CD4-positive, alpha-beta T cell treated with Interleukin-4 for 4 hours (primary cell): ENCODE measurements at regions not wholly inside any gene's neighbourhood (a gene's known extent, or its start where the extent isn't known, plus 50 kb on each side); places are given as distances from the start of the nearest gene placed in this dataset.
A peak's percentile ranks its signal among the peaks of the same experiment; 100 is the strongest.

Experiments used
- DNase-seq: peaks from one replicate; pipeline ENCODE4 v3.0.0-alpha.2; 2020

DNA sequence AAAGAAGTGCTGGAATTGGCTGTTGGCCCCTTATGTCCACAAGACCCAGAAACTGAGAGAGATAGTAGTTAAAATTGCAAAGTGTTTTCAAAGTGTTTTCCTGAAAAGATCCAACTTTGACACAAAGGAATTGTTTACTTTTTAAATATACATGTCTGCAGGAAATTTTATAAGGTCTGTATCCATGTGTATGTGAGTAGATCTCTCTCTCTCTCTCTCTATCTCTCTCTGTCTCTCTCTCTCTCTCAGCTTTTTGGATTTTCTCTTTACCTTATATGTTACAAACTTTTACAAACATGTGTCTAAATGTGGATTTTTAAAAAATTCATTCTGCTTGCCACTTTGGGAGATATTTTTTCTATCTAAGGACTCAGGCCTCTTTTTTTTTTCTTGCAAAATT is 358.6 kb downstream of the SIPA1L2 start:
- no peak for DNase-seq

DNA sequence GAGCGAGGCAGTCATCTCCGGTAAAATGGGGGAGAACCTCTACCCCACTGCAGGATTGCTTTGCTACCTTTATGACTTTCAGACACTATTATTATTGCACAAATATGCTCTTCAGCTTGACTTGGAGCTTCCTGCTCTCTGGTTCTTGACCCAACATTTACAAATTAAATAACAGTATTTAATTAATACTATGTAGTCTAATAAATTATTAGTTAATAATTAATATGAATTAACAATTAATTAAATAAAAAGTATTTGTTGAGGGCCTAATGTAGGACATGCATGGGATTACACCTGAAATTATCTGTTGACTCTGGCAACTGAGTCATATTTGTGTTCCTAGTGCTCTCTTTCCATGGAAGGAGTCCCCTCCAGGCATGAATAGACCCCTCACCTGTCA is 359.9 kb downstream of the SIPA1L2 start:
- no peak for DNase-seq

DNA sequence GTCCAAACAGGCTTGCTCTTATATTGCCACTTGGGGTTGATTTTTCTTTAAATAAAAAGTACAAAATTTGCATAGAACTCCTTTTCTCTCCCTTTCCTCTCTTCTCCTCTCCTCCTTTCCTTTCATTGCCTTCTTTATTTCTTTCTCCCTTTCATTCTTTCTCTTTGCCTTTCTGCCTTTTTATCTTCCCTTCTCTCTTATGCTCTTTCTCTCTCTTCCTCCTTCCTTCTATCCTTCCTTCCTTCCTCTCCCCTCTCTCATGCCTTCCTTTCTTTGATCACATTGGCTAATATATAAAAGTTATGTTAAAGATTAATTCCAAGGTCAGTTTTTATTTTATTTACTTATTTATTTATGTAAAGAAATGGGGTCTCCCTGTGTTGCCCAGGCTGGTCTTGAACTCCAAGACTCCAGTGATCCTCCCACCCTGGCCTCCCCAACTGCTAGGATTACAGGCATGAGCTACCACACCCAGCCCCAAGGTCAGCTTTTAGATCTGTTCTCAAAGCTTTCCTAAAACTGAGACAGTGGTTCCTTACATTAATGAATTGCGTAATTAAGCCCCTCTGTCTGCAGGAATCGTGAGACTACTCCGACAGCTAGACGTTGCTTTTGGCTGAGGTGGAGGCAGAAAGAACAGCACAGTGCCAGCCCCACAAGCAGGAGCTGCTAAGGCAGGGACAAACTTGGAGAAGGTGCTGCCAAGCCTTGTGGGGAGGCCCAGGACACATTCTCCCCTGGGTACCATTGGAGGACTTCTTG is 361.9 kb downstream of the SIPA1L2 start:
- DNase-seq, result no peak

DNA sequence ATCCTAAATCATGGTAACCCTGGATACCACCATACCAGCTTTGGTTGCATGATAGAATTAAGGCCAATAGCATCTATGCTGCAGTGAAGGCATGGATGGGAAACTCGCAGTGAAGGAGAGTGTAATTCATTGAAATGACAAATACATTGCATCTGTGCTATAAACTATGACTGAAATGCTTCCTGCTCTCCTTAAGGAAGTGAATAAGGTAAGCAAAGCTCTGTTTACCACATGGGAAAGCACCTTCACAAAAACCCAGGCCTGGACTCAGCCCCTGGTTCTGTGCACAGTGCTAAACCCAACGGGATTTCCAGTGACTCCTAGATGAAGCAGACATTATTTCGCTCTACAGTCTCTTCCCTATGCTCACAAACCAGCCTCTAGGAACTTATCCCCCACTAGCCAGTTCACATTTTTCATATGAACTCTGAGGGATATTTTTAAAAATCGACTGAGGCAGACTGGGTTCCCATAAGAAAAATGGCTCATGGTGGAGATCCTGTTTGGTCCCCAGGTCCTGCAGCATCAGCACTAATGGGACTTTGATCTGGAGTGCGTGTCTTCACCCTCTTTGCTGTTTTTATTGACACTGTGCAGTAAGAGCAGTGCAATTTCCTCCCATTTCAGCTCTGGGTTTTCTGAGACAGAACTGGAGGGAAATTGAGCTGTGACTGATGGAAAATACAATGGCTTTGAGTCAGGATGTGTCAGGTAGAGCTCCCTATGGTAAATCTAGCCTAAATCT is 362.7 kb downstream of the SIPA1L2 start:
- DNase-seq, result no peak

DNA sequence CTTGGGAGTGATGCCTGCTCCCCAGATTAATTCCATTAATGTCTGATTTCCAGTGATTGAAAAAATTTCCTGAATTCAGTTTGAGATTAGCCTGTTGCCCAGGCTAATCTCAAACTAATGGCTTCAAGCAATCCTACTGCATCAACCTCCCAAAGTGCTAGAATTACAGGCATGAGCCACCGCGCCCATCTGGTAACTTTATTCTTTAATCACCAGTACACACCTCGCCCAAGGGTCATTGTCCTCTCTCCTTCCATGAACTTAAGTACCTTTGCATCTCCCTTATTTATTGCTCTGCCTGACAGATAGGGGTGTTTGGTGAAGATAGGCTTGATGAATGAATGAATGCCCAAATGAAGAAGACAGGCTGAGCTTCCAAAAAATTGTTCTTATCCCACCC is 366.5 kb downstream of the SIPA1L2 start:
- no peak for DNase-seq

DNA sequence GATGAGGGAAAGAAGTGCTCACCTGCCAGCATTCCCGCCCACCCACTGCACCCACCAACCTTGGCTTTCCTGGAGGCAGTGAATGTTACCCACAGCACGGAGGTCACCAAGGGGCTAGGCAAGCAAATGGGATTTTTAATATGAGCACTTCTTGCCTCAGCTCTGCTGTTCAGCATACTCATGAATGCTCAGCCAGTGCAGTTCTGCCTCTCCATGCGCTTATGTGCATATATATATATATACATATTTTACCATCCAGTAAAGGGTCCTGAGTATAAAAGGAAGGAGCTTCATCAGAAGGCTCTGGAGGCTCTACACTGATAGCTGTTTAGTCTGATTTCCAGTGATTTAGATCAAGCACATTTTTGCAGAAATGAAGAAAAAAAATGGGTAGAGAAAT is 366.9 kb downstream of the SIPA1L2 start:
- no peak for DNase-seq

DNA sequence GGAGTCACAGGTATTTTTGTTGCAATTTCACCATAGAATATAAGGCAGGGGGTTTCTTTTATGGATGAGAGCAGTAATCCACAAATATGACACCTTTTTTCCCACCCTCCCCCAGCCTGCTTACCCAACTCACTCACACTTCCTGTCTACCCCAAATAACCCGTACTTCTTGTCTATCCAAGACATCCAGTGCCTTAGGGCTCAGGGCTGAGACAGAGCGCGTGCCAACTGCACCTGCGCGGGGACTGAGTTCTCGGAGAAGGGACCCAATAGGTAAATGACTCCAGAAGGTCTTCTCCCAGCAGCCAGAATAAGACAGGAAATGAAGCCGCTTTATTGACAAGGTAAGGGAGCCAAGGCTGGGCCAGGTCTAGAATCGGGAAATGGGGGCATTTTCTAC is 369.1 kb downstream of the SIPA1L2 start:
- DNase-seq, result no peak

DNA sequence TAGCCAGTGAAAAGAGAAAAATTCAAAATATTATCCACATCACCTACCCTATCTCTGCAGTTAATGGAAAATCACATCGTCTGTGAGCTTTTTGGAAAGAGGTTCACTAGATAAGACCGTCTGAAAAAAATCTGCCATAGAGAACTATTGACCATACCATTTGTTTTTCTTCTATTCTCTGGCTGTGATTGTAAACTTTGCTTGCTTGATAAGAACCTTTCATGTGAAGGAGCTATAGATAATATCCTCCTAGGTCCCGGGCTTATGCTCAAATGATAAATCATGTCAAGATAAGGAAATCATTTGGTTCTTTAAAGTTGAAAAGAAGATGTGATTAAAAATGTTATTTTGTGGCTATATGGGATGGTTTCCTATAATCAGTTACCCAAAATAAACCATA is 369.9 kb downstream of the SIPA1L2 start:
- DNase-seq, result no peak

DNA sequence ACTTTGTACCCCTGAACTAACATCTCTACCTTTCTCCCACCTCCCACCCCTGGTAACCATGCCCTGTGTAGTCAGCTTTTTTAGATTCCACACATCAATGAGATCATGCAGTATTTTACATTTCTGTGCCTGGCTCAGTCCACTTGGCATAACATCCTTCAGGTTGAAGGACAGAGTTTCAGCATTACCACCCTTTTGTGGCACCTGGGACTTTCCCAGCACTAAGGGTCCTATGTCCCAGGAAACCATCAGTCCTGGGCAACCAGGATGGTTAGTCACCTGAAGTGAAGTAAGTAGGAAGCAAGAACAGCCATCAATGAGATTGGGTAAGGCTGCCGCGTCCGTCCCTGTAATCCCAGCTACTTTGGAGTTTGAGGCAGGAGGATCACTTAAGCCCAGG is 370.6 kb downstream of the SIPA1L2 start:
- DNase-seq, result no peak

DNA sequence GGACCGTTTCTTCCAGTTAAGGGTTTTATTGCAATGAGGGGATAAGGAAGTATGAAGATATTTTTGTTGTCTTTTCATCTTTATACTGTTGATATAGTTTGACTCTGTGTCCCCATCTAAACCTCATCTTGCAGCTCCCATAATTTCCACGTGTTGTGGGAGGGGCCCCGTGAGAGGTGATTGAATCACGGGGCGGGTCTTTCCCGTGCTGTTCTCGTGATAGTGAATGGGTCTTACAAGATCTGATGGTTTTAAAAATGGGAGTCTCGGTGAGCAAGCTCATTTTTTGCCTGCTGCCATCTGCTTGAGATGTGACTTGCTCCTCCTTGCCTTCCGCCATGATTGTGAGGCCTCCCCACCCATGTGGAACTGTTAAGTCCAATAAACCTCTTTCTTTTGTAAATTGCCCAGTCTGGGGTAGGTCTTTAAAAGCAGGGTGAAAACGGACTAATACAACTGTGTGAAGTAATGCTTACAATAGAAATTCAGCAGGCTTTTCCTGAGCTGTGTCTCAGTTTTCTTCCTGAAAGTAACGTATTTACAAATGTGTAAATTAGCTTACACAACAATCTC is 377.3 kb downstream of the SIPA1L2 start:
- DNase-seq, result no peak

DNA sequence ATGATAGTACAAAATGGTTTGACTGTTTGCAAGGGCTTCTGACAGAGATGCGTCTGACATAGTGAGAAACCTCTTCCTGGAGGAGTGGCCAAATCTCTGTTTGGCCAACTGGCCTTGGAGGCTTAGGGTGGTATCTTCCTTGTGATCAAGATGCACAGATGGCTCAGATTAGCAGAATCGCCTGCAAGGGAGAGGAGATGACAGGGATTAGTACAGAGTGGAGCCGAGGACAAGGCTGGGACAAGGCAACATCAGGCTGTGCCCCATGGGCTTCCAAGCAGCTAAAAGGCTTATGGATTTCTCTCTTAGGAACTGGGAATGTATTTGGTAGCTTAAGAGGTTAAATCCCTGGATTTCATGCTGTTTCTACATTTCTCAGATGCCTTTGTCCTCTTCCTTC is 379.1 kb downstream of the SIPA1L2 start:
- no peak for DNase-seq

DNA sequence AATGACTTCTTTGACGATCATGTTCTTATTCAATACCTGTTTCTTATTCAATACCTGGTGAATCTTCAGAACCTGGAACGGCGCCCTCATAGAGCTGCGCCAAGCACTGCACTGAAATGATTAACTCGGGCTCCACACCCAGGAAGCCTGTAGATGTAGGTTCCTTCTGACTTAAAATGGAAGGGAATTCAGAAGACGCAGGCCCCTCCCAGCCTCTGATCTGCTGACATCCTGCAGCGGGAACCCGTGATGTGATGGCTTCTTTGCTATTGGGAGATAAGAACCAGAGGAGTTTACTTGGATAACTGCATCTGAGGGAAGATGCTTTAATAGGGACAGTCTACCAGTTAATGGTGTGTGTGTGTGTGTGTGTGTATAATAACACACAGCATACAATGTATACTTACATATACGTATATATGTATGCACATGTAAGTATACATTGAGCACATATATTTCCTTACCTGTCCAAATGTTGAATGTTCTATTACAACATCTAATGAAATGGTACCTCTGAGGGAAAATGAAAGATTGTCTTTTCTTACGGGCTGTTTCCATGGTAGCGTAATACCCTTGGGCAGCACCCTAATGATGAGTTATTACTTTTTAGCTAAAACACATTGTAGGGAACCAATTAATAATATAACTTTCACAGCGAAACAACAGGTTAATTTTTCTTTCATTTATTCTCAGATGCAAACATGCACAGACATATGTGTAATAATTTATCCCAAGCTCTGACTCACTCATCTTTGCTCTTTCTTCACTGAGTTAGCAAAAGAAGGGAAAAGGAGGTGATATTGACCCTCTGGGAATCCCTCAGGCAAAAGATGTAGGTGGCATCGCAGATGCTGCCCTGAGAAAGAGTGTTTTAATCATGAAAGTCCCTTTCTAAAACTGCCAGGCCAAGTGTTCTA is 379.8 kb downstream of the SIPA1L2 start:
- DNase-seq, result no peak

DNA sequence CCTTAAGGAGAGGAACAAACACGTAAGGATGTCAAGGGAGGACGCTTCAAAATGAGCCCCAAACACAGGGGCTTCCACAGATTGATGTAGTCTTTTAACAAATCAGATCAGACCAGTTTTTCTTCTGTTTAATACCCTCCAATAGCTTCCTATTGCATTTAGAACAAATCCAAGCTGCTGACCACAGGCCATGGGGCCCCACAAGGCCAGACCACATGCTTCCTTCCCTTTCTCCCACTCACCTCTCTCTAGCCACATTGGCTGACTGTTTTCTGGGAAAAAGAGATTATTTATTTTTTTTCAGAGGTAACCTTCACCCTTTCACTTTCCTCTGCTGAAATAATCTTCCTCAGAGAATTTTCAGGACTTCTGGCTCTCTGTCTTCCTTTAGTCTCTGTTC is 380.6 kb downstream of the SIPA1L2 start:
- no peak for DNase-seq

DNA sequence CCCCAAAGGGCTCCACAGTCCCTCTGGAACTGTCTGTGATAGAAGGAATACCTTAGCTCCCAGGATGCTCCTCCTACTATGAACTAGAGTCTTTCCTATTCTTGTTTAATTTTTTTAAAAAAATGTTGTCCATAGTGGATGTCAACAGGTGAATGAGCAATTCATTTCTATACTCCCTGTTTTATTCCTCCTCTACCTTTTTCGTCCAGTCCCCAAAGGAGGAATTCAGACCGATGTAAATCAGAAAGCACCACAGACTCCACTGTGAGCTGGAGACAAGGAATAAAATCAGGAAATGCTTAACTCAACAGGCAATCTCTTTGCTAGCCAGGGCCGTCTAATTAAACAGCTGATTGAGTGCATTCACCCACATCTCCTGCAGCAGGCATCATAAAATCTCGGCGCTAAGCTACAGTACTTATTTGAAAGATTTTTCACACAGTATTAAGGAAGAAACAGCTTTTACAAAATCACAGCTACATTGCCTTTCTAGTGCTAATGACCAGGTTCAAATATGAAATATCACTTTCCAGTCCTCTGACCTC is 381.6 kb downstream of the SIPA1L2 start:
- DNase-seq, result no peak

DNA sequence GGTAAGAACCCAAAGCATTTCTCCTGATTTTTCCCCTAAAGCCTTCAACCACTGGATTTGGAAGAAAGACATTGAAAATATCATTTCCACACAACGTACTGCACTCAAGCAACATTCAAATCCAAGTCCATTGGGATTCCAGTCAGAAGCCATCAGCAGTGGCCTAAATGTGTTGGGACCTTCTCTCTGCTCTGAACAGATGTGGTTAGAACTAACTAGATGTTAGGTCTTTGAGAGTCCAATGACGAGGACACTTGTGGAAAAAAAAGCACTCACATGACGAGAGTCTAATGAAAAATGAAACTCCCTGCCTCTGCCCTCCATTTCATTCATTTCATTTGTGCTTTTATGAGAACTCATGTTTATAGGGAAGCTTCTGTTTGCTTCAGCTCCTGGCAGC is 382.3 kb downstream of the SIPA1L2 start:
- no peak for DNase-seq

DNA sequence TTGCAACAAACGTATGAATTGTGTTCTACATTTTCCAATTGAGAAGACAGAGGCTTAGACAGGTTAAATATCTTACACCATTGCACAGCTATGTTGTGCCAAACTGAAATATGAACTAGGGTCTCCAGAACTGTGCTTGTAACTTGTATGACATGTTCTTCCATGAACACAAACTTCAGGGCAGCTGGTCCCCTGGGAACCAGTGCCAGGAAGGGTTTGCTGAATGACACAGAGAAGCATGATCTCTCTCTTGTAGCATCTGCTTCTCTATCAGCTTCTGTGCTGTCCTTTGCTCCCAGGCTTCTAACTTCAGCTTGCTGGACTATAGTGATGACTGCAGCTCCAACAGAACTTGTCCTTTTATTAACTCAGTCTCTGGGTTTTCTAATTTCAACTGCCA is 385.5 kb downstream of the SIPA1L2 start:
- DNase-seq, result no peak

DNA sequence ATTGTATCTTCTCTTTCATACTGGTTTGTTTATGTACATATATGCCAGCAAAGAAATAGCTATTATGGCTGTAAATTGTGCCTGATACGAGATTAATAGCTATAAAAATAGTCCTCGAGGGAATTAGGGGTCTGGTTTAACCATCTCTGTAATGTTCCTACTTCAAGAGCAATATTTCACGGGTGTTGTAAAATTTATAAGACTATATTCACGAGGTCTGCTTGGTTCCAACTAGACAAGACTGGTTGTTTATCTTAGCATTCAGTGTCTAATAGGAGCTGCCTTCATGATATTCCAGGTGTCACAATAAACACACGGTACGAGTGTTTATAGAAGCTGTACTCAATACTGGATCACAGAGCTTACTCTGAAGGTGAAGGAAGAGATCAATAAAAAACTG is 389.9 kb downstream of the SIPA1L2 start:
- DNase-seq, result no peak

DNA sequence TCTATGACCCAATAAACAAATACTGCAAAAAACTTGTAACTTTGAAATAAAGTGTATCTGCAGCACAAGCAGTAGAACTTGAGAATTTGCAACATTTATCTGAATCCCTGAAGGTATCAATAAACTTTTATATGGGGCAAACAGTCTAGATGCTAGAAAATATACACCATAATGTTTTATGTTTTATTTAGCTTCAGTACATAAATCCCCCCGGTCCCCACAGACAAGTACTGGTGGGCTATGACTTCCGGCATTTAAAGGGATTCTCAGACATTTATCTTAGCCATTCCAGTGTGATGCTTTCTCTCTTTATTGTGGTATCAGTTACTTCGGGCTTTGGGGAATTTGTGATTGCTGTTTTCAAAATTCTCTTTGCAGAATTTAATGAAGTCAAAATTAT is 390.4 kb downstream of the SIPA1L2 start:
- DNase-seq, result no peak

DNA sequence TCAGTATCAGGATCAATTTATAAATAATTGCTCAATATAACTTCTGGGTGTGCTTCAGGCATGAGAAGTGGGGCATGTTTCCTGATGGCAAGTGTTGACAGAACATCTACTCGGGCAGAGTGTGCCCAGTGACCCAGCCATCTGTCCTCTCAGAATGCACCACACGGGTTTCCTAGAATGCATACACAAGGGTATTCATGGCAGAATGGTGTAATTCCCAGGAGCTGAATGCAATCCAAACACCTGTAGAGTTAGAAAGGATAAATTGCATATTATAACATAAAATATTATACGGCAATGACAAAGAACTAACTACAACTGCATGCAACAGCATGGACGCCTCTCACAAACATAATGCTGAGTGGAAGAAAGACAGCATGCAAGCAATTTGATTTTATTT is 391.9 kb downstream of the SIPA1L2 start:
- no peak for DNase-seq

DNA sequence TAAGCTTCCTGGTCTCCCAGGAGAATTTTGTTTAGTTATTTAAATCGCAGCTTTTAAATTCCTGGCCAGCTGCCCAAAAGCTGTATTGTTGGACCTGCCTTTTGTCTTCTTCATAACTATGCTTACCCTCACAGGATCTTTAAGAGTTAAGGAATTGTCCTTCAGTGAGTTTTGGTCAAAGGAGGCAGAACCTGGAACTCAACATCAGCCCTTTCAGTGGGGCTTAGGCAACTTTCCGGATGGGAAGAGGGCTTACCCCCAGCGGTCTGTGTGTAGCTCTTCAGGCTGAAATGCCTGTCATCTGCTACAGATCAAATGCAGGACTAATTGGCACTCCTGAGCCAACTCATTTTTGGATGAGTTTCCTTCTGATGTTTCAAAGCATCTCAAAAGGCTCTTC is 402.6 kb downstream of the SIPA1L2 start:
- DNase-seq, result no peak

DNA sequence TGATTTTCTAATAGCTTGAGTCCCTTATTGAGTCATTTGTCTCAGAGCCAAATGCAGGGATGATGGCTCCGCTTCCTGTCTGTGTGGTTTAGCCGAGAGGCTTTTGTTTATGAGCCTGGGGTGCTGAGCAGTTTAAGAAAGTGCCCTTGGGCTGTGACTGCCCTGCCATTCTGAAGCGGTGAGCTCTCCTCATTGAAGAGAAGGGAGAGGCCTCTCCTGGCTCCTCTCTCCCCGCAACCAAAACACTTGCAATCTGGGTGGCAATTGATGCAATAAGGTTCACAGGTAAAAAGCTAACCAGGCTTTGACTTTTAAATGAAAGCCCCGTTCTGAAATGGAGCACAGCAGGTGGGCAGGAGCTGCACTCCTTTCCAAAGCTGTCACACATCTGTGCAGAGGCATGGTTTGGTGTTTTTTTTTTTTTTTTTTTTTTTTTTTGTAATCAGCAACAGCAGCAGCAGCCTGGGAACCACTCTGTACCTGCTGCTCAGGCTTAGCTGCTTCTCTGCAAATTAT is 403.7 kb downstream of the SIPA1L2 start:
- peak; percentile 24 for DNase-seq

DNA sequence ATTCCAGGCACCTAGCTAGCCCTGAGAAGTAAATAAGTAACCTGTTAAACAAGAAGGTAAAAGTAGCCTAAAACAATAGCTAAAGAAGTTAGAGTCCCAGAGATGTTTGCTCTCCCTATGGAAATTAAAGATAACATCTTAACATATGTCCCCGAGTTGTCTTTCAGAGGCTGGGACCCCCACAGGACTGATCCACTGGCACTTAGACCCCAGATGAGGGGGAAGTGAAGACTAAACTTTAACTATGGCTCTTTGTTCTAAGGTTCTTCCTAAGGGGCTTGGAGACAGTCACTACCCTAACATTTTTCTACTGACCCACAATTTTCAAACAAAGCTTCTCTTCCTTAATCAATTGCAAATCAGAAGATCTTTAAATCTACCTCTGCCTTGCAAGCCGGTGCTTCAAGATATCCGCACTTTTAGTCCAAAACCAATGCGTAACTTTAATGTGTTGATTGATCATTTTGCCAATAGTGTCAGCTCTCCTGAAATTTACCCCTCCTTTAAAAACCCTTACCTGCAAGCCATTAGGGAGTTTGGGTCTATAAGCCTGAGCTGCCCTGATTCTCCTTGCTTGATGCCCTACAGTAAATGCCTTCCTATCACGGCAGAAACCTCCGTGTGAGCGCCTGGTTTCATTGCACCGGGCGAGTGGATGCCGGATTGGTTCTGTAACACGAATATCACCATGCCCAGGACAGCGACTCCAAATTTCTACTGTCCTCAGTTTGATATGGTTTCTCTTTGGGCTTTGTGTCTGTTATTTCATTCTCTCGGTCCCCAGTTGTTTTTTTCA is 404.4 kb downstream of the SIPA1L2 start:
- no peak for DNase-seq
